ENCODE measurements at regions not wholly inside any gene's neighbourhood (a gene's known extent, or its start where the extent isn't known, plus 50 kb on each side); places are given as distances from the start of the nearest gene placed in this dataset.

GRCh38 chr1:29932626-29933025 is 696.3 kb downstream of the PTPRU start:
- Histone ChIP-seq H3K79me2 (ENCODE audit: insufficient read depth, low read length) (no peaks in the 10 kb centered on the region), H4K20me1 (ENCODE audit: insufficient read depth) (no peaks in the 10 kb centered on the region), H3K36me3 (ENCODE audit: control insufficient read depth in 1 of 2, insufficient read depth in 2 of 2, low read length in 2 of 2) (no peaks in the 10 kb centered on the region), H3K9me2 (ENCODE audit: insufficient read depth) (no peaks in the 10 kb centered on the region), H3K4me1 (ENCODE audit: control insufficient read depth in 1 of 2, insufficient read depth in 2 of 2, low read length in 2 of 2) (no peaks in the 10 kb centered on the region), H3K9me3 (ENCODE audit: control insufficient read depth in 1 of 2, insufficient read depth in 1 of 2, low read depth in 1 of 2, low read length in 2 of 2) (no peaks in the 10 kb centered on the region), H2AFZ (ENCODE audit: low read depth, low read length, poor library complexity, severe bottlenecking) (no peak overlapping the region), H3K4me2 (ENCODE audit: low read length) (no peak overlapping the region), H3K27me3 (ENCODE audit: insufficient read depth, low read length) (peaks cover 32% of the 10 kb centered on the region), H3K4me3 (replicated peaks in 1 of 2; ENCODE audit: low read depth in 1 of 2, low read length in 2 of 2) (no peak overlapping the region), H3K27ac (ENCODE audit: low read depth, low read length) (no peak overlapping the region), H3K9ac (ENCODE audit: low read length) (no peak overlapping the region)
- ATAC-seq (no peak), DNase-seq (ENCODE audit: low read depth, low spot score) (no peak)
- intact Hi-C loops (cut with micrococcal nuclease): no loop called here
- BruUV-seq (replicated peaks): no TSS peak
- RAD21 ChIA-PET (ENCODE audit: low non-redundant PET in 1 of 2, low total read pairs in 2 of 2, uncharacterized antibody in 2 of 2, unreplicated experiment in 2 of 2): no interaction called here
- POLR2A ChIA-PET: no interaction called here
- TF ChIP-seq, protein P1, sequence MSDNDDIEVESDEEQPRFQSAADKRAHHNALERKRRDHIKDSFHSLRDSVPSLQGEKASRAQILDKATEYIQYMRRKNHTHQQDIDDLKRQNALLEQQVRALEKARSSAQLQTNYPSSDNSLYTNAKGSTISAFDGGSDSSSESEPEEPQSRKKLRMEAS (IDR thresholded peaks at IDR 0.05): no peak
- TF ChIP-seq SIN3A (IDR thresholded peaks at IDR 0.05; ENCODE audit: low read depth) (no peak), TCF7L2 (IDR thresholded peaks at IDR 0.05; ENCODE audit: borderline replicate concordance, extremely low read depth, insufficient read depth, insufficient read length) (no peak), ZBTB33 (IDR thresholded peaks at IDR 0.05; ENCODE audit: extremely low read depth, insufficient replicate concordance, low read length) (no peak), POLR2A (IDR thresholded peaks at IDR 0.05; ENCODE audit: borderline replicate concordance, extremely low read depth, insufficient read depth, insufficient read length) (no peak), ZFX (IDR thresholded peaks at IDR 0.05) (no peak), ATF3 (IDR thresholded peaks at IDR 0.05) (no peak), ZNF274 (IDR thresholded peaks at IDR 0.05; ENCODE audit: low read depth, low read length) (no peak)
- TF ChIP-seq, protein P2, sequence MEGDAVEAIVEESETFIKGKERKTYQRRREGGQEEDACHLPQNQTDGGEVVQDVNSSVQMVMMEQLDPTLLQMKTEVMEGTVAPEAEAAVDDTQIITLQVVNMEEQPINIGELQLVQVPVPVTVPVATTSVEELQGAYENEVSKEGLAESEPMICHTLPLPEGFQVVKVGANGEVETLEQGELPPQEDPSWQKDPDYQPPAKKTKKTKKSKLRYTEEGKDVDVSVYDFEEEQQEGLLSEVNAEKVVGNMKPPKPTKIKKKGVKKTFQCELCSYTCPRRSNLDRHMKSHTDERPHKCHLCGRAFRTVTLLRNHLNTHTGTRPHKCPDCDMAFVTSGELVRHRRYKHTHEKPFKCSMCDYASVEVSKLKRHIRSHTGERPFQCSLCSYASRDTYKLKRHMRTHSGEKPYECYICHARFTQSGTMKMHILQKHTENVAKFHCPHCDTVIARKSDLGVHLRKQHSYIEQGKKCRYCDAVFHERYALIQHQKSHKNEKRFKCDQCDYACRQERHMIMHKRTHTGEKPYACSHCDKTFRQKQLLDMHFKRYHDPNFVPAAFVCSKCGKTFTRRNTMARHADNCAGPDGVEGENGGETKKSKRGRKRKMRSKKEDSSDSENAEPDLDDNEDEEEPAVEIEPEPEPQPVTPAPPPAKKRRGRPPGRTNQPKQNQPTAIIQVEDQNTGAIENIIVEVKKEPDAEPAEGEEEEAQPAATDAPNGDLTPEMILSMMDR (IDR thresholded peaks at IDR 0.05 in 2 of 3, conservative IDR thresholded peaks at IDR 0.05 in 1 of 3; ENCODE audit: borderline replicate concordance in 1 of 3, insufficient read depth in 1 of 3, low read depth in 2 of 3, low read length in 2 of 3): no peak
- CTCF ChIA-PET: no interaction called here

Data from HCT116 (cell line).